ENCODE measurements at regions not wholly inside any gene's neighbourhood (a gene's known extent, or its start where the extent isn't known, plus 50 kb on each side); places are given as distances from the start of the nearest gene placed in this dataset.

- FAIRE-seq = no peak
- no peak for DNase-seq (ENCODE audit: low read depth)
- no peaks in the 10 kb centered on the region for H3K27me3 ChIP-seq (ENCODE audit: control insufficient read depth, insufficient read depth, low read length)
- no peaks in the 10 kb centered on the region for H3K36me3 ChIP-seq (ENCODE audit: control insufficient read depth, insufficient read depth, low read length)
- no peak overlapping the region for H3K4me3 ChIP-seq (ENCODE audit: low read depth, low read length)
- TF ChIP-seq, protein P1, sequence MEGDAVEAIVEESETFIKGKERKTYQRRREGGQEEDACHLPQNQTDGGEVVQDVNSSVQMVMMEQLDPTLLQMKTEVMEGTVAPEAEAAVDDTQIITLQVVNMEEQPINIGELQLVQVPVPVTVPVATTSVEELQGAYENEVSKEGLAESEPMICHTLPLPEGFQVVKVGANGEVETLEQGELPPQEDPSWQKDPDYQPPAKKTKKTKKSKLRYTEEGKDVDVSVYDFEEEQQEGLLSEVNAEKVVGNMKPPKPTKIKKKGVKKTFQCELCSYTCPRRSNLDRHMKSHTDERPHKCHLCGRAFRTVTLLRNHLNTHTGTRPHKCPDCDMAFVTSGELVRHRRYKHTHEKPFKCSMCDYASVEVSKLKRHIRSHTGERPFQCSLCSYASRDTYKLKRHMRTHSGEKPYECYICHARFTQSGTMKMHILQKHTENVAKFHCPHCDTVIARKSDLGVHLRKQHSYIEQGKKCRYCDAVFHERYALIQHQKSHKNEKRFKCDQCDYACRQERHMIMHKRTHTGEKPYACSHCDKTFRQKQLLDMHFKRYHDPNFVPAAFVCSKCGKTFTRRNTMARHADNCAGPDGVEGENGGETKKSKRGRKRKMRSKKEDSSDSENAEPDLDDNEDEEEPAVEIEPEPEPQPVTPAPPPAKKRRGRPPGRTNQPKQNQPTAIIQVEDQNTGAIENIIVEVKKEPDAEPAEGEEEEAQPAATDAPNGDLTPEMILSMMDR (IDR thresholded peaks at IDR 0.05; ENCODE audit: insufficient read depth, low read length, severe bottlenecking) = no peak
Observed at GRCh38 chr9:99419070-99419469, 197.0 kb downstream of the SEC61B start.

- Histone ChIP-seq H3K36me3 (ENCODE audit: control insufficient read depth, insufficient read depth, low read length) (no peaks in the 10 kb centered on the region), H3K27me3 (ENCODE audit: control insufficient read depth, insufficient read depth, low read length) (no peaks in the 10 kb centered on the region), H3K4me3 (ENCODE audit: low read depth, low read length) (no peak overlapping the region)
- DNase-seq (ENCODE audit: low read depth) (no peak), FAIRE-seq (no peak)
- TF ChIP-seq, protein P1 (IDR thresholded peaks at IDR 0.05; ENCODE audit: insufficient read depth, low read length, severe bottlenecking) = no peak
Observed at GRCh38 chr9:99421369-99421768, 199.3 kb downstream of the SEC61B start.

- FAIRE-seq (no peak), DNase-seq (ENCODE audit: low read depth) (no peak)
- no peak overlapping the region for H3K4me3 ChIP-seq (ENCODE audit: low read depth, low read length)
- H3K27me3 ChIP-seq (ENCODE audit: control insufficient read depth, insufficient read depth, low read length) = no peaks in the 10 kb centered on the region
- no peaks in the 10 kb centered on the region for H3K36me3 ChIP-seq (ENCODE audit: control insufficient read depth, insufficient read depth, low read length)
- TF ChIP-seq, protein P1 (IDR thresholded peaks at IDR 0.05; ENCODE audit: insufficient read depth, low read length, severe bottlenecking) = no peak
Observed at GRCh38 chr9:99425124-99425523, 203.0 kb downstream of the SEC61B start.

GRCh38 chr9:99425923-99426842 is 204.1 kb downstream of the SEC61B start:
- TF ChIP-seq, protein P1 (IDR thresholded peaks at IDR 0.05; ENCODE audit: insufficient read depth, low read length, severe bottlenecking) = no peak
- no peaks in the 10 kb centered on the region for H3K27me3 ChIP-seq (ENCODE audit: control insufficient read depth, insufficient read depth, low read length)
- no peak overlapping the region for H3K4me3 ChIP-seq (ENCODE audit: low read depth, low read length)
- no peak for FAIRE-seq
- no peak for DNase-seq (ENCODE audit: low read depth)
- no peaks in the 10 kb centered on the region for H3K36me3 ChIP-seq (ENCODE audit: control insufficient read depth, insufficient read depth, low read length)

GRCh38 chr9:99427260-99427659 is 205.2 kb downstream of the SEC61B start:
- TF ChIP-seq, protein P1 (IDR thresholded peaks at IDR 0.05; ENCODE audit: insufficient read depth, low read length, severe bottlenecking) = no peak
- Histone ChIP-seq H3K27me3 (ENCODE audit: control insufficient read depth, insufficient read depth, low read length) (no peaks in the 10 kb centered on the region), H3K36me3 (ENCODE audit: control insufficient read depth, insufficient read depth, low read length) (no peaks in the 10 kb centered on the region), H3K4me3 (ENCODE audit: low read depth, low read length) (no peak overlapping the region)
- no peak for FAIRE-seq
- DNase-seq (ENCODE audit: low read depth) = no peak

Measured in bronchial epithelial cell (primary cell).